ENCODE measurements at regions not wholly inside any gene's neighbourhood (a gene's known extent, or its start where the extent isn't known, plus 50 kb on each side); places are given as distances from the start of the nearest gene placed in this dataset.

DNA sequence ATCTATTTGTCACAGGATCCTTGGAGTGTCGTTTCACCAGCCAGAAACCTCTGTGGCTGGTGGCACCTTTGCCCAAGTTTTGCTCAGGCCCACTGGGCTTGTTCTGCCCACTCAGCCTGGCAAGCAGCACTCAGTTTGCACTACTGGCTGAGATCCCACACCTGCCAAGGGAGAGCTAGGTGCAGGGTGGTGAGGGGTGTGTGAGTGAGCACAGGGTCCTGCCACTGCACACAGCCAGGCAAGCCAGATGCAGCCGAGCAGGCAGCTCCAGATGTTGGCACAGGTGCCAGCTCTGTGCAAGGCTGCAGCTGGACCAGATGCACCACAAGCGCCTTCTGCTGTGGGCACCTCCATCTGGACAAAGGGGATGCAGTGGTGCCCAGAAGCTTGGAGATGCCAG lies 281.7 kb upstream of the UBE2E3 start:
- H3K27me3 ChIP-seq (ENCODE audit: insufficient read depth, low read depth), result no peaks in the 10 kb centered on the region
- POLR2A ChIA-PET (ENCODE audit: unreplicated experiment), result interaction anchor here (0.6 kb wide), 1 partner anchor 19 kb away, joined by 4 read pairs; no protein-coding TSS in a partner anchor
- no peaks in the 10 kb centered on the region for H3K36me3 ChIP-seq (ENCODE audit: low read depth)
- CTCF ChIA-PET, result no interaction called here
- H4K20me1 ChIP-seq (ENCODE audit: insufficient read depth), result no peaks in the 10 kb centered on the region
- H3K4me1 ChIP-seq (replicated peaks; ENCODE audit: insufficient read depth), result no peaks in the 10 kb centered on the region
- no peak overlapping the region for H3K27ac ChIP-seq
- intact Hi-C loops (cut with micrococcal nuclease; ENCODE audit: unreplicated experiment), result no loop called here
- H3K79me2 ChIP-seq (ENCODE audit: low read depth), result no peaks in the 10 kb centered on the region
- H3F3A ChIP-seq (ENCODE audit: insufficient read depth, low read depth), result peaks cover 10% of the 10 kb centered on the region; the same call in 1 of the 2 replicates
- peaks cover 6% of the 10 kb centered on the region; the same call in 1 of the 2 replicates for H3K9me3 ChIP-seq (ENCODE audit: insufficient read depth, low read depth)
- H3K9me2 ChIP-seq (ENCODE audit: insufficient read depth), result peaks cover 6% of the 10 kb centered on the region; the same call in 1 of the 2 replicates
- no TSS peak for BruUV-seq (replicated peaks)
- DNase-seq, result no peak
- H3K4me3 ChIP-seq, result no peak overlapping the region
- no peak overlapping the region for H3K4me2 ChIP-seq
- TF ChIP-seq CTCF (conservative IDR thresholded peaks at IDR 0.05) (no peak), EZH2 (IDR thresholded peaks at IDR 0.05; ENCODE audit: low read depth) (no peak)
- H2AFZ ChIP-seq, result no peak overlapping the region

DNA sequence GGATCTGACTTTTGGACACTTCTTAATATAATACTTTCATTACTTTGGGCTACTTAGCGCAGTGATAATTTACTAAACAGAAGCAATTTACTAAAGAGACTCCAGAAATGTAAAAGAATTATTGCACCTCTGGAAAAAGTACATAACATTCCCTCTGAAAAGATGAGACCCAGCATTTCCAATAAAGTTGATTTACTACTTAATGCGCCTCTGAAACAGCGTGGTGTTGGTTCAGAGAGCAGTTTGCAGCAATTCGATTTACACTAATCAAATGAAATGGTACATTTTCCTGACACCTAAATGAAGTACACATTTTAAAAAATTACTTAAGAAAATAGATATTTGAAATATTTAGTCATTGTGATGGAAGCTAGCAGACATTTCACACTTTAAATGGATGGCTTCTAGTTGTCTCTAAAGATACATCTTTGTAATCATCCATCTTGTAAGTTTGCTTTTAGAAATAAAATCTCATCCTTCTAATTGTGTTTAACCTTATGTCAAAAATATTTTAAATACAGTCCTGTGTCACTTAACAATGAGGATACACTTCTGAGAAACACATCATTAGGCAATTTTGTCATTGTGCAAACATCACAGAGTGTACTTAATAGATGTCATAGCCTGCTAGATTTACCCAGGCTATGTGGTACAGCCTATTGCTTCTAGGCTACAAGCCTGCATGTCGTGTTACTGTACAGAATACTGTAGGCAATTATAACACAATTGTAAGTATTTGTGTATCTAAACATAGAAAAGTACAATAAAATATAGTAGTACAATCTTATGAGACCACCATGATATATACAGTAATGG lies 284.6 kb upstream of the UBE2E3 start:
- no peak overlapping the region for H2AFZ ChIP-seq
- no peak for DNase-seq
- no peak for TF ChIP-seq EZH2 (IDR thresholded peaks at IDR 0.05; ENCODE audit: low read depth)
- TF ChIP-seq CTCF (conservative IDR thresholded peaks at IDR 0.05), result no peak
- no peaks in the 10 kb centered on the region for H3K9me3 ChIP-seq (ENCODE audit: insufficient read depth, low read depth)
- no peaks in the 10 kb centered on the region for H3K4me1 ChIP-seq (replicated peaks; ENCODE audit: insufficient read depth)
- peaks cover 5% of the 10 kb centered on the region; the same call in 1 of the 2 replicates for H3F3A ChIP-seq (ENCODE audit: insufficient read depth, low read depth)
- BruUV-seq (replicated peaks), result no TSS peak
- H3K4me3 ChIP-seq, result no peak overlapping the region
- H3K36me3 ChIP-seq (ENCODE audit: low read depth), result no peaks in the 10 kb centered on the region
- H3K4me2 ChIP-seq, result no peak overlapping the region
- peaks cover 6% of the 10 kb centered on the region; the same call in 1 of the 2 replicates for H3K9me2 ChIP-seq (ENCODE audit: insufficient read depth)
- no peaks in the 10 kb centered on the region for H3K27me3 ChIP-seq (ENCODE audit: insufficient read depth, low read depth)
- POLR2A ChIA-PET (ENCODE audit: unreplicated experiment), result interaction anchor here (0.6 kb wide), 1 partner anchor 565 kb away, joined by 4 read pairs; no protein-coding TSS in a partner anchor
- no peaks in the 10 kb centered on the region for H4K20me1 ChIP-seq (ENCODE audit: insufficient read depth)
- no peak overlapping the region for H3K27ac ChIP-seq
- no peaks in the 10 kb centered on the region for H3K79me2 ChIP-seq (ENCODE audit: low read depth)
- CTCF ChIA-PET, result no interaction called here
- intact Hi-C loops (cut with micrococcal nuclease; ENCODE audit: unreplicated experiment), result no loop called here

DNA sequence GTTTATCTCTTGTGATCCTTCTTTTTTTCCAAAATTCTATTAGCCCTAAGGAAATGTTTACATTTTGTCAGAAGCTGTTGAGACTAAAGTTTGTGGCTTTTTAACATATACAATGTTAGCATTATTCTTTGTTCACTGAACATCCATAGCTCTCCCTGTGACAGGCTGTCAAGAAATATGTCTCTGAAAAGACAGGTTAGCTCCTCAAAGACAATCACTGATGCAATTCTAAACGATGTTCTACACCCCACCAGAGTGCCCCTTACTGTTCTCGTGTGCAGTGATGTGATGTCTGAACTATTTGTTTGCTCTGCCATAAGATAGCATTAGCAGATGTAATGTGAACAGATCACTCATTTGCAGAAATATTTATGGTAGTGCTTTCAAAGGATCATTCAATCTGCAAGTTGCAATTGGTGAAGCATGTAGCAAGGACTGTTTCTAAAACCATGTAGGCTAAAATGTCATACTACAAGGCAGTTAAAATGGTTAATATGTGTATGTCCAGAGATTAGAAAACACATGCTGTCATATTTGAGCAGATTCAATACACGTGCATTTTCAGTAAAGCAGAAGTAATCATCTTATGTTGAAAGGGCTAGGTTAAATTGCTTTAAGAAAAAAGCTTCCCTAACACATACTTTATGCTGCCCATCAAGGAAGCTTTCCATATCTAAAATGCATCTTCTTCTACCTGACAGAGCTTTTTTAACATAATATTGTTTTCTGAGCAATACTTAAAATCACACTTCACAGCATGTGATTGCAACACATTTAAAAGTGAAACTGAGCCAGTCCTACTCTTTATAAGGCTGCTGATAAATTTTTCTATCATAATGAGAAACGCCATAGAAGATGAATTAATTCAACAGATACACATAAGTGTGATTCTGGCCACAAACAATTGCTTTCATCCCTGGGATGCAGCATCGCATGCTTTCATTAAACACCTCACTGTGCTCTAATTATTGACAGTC lies 285.7 kb upstream of the UBE2E3 start:
- CTCF ChIA-PET, result no interaction called here
- intact Hi-C loops (cut with micrococcal nuclease; ENCODE audit: unreplicated experiment), result no loop called here
- no peak overlapping the region for H3K4me2 ChIP-seq

More for the DNA sequence above, 285.7 kb upstream of the UBE2E3 start:
- no peak overlapping the region for H3K4me3 ChIP-seq
- no peaks in the 10 kb centered on the region for H3K27me3 ChIP-seq (ENCODE audit: insufficient read depth, low read depth)
- H4K20me1 ChIP-seq (ENCODE audit: insufficient read depth), result no peaks in the 10 kb centered on the region
- no peaks in the 10 kb centered on the region for H3K4me1 ChIP-seq (replicated peaks; ENCODE audit: insufficient read depth)
- no peak overlapping the region for H2AFZ ChIP-seq
- no peak for DNase-seq
- no peaks in the 10 kb centered on the region for H3K9me2 ChIP-seq (ENCODE audit: insufficient read depth)
- no peak for TF ChIP-seq CTCF (conservative IDR thresholded peaks at IDR 0.05)
- TF ChIP-seq EZH2 (IDR thresholded peaks at IDR 0.05; ENCODE audit: low read depth), result no peak
- BruUV-seq (replicated peaks), result no TSS peak
- no peaks in the 10 kb centered on the region for H3K36me3 ChIP-seq (ENCODE audit: low read depth)
- no peaks in the 10 kb centered on the region for H3K79me2 ChIP-seq (ENCODE audit: low read depth)
- H3K27ac ChIP-seq, result no peak overlapping the region
- POLR2A ChIA-PET (ENCODE audit: unreplicated experiment), result no interaction called here
- no peaks in the 10 kb centered on the region for H3F3A ChIP-seq (ENCODE audit: insufficient read depth, low read depth)
- H3K9me3 ChIP-seq (ENCODE audit: insufficient read depth, low read depth), result no peaks in the 10 kb centered on the region
